HUDEP-2 (cell line): ENCODE measurements at regions not wholly inside any gene's neighbourhood (a gene's known extent, or its start where the extent isn't known, plus 50 kb on each side); places are given as distances from the start of the nearest gene placed in this dataset.

Experiments
- DNase-seq, 76 experiments: peaks; one replicate each; lab custom pipeline; 2025; ENCODE audit not compliant: unreplicated experiment in 76 of 76; lab: John Stamatoyannopoulos, UW

GRCh38 chr18:73274812-73275621 lies 407.2 kb upstream of the NETO1 start:
- no peak for DNase-seq

GRCh38 chr18:73270920-73271634 lies 403.3 kb upstream of the NETO1 start:
- DNase-seq: no peak

- no peak for DNase-seq
Observed at GRCh38 chr18:73264562-73264921, 396.8 kb upstream of the NETO1 start.

GRCh38 chr18:73261923-73262322 lies 394.1 kb upstream of the NETO1 start:
- no peak for DNase-seq

- no peak for DNase-seq
Observed at GRCh38 chr18:73261243-73261642, 393.5 kb upstream of the NETO1 start.

GRCh38 chr18:73258375-73259087 lies 390.7 kb upstream of the NETO1 start:
- no peak for DNase-seq

- DNase-seq: no peak
Observed at GRCh38 chr18:73254564-73254963, 386.8 kb upstream of the NETO1 start.

GRCh38 chr18:73249030-73249429 lies 381.2 kb upstream of the NETO1 start:
- DNase-seq: no peak

- no peak for DNase-seq
Observed at GRCh38 chr18:73246763-73247162, 379.0 kb upstream of the NETO1 start.

- no peak for DNase-seq
Observed at GRCh38 chr18:73245345-73245744, 377.6 kb upstream of the NETO1 start.

- no peak for DNase-seq
Observed at GRCh38 chr18:73244401-73244800, 376.6 kb upstream of the NETO1 start.

GRCh38 chr18:73240899-73241298 lies 373.1 kb upstream of the NETO1 start:
- no peak for DNase-seq

- no peak for DNase-seq
Observed at GRCh38 chr18:73235921-73236320, 368.1 kb upstream of the NETO1 start.

- no peak for DNase-seq
Observed at GRCh38 chr18:73235491-73235890, 367.7 kb upstream of the NETO1 start.

GRCh38 chr18:73232933-73233332 lies 365.1 kb upstream of the NETO1 start:
- DNase-seq: no peak

- no peak for DNase-seq
Observed at GRCh38 chr18:73220663-73221062, 352.9 kb upstream of the NETO1 start.

GRCh38 chr18:73218293-73218692 lies 350.5 kb upstream of the NETO1 start:
- DNase-seq: no peak

- no peak for DNase-seq
Observed at GRCh38 chr18:73214970-73215369, 347.2 kb upstream of the NETO1 start.

- DNase-seq: no peak
Observed at GRCh38 chr18:73212442-73212841, 344.7 kb upstream of the NETO1 start.

- no peak for DNase-seq
Observed at GRCh38 chr18:73201940-73202339, 334.2 kb upstream of the NETO1 start.

- DNase-seq: no peak
Observed at GRCh38 chr18:73199151-73199550, 331.4 kb upstream of the NETO1 start.

GRCh38 chr18:73189718-73190117 lies 321.9 kb upstream of the NETO1 start:
- DNase-seq: no peak
